ENCODE measurements at regions not wholly inside any gene's neighbourhood (a gene's known extent, or its start where the extent isn't known, plus 50 kb on each side); places are given as distances from the start of the nearest gene placed in this dataset.
A peak's percentile ranks its signal among the peaks of the same experiment; 100 is the strongest.

DNA sequence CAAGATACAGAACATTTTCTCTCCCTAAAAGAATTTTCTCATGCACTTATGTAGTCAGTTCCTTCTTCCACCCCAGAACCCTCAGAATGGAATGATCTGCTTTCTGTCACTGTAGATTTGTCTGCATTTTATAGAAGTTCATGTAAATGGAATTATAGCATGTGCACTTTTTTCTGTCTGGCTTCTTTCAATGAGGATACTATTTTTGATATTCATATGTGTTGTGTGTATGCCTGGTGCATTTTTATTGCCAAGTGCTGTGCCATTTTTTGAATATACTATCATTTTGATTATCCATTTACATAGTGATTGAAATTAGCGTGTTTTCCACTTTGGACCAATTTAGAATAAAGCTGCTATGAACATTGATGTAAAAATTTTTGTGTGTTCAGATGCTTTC lies 156.6 kb upstream of the ALCAM start:
- DNase-seq, result no peak

DNA sequence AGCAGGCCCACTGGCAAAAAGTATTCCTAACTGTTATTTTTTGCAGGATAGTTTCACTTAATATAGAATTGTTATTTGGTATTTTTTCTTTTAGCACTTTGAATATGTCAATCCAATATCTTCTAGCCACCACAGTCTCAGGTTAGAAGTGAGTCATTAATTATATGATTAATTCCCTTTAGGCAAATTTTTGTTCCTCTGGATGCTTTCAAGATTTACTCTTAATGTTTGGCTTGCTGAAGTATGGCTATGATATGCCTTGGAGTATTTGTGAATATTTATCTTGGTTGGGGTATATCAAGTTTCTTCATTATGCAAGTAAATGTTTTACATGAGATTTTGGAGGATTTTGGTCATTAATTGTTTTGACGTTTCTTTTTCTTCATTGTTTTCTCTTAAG lies 152.1 kb upstream of the ALCAM start:
- DNase-seq, result no peak

GRCh38 chr3:105222568-105223093 lies 144.1 kb upstream of the ALCAM start:
- DNase-seq, result no peak

GRCh38 chr3:105223815-105224214 lies 142.9 kb upstream of the ALCAM start:
- DNase-seq, result no peak

DNA sequence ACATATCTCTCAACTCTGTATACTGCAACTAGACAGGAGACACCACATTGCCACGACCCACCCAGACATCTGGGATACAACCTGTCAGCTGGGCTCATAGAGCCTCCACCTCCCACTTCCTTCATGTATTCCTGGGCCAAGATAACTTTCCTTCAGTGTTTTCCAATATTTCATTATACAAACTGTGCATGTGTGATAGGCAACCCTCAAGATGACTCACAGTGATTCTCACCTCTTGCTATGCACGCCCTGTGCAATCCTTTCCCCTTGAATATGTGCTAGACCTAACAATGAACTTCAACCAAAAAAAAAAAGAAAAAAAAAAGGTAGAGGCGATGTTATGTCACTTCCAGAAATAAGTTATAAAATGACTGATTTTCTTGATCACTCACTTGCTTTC lies 138.0 kb upstream of the ALCAM start:
- no peak for DNase-seq

GRCh38 chr3:105232553-105232952 lies 134.2 kb upstream of the ALCAM start:
- DNase-seq, result no peak

DNA sequence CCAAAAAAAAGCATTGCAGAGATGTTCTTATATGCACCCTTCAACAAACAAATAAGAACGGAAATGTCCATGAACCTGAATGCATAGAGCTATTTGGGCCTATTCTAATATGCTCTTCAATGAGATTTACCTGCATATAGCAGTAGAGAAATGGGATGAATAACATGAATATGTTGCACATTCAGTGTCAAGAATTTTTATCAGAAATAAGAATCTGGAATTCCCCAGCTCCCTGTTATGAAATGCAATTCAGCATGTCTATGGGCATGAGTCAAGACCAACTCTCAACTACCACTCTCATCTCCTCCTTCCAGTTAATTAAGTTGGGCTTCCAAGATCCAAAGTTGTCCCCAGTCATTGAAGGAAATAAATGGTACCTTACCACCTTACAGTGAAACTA lies 133.7 kb upstream of the ALCAM start:
- DNase-seq, result no peak

DNA sequence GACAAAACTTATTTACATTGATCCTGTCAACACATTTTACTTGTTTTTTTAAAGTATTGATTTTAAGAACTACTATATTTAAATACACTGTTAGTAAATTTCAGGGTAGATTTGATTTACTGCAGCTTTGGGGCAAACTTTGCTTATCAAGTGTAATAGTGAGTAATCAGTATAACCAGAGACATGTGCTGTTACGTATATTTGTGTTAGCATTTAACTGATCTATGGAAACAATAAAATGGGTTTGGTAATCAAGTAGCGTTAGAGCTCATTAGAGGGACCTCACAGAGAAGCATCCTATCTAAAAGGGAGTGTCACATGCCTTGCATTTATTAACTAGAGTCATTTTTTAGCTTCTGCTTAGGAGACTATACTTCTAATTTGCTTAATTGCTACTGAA lies 131.5 kb upstream of the ALCAM start:
- DNase-seq, result peak; percentile 62

- peak; percentile 81 for DNase-seq
Measured at GRCh38 chr3:105235785-105236184, 130.9 kb upstream of the ALCAM start.

DNA sequence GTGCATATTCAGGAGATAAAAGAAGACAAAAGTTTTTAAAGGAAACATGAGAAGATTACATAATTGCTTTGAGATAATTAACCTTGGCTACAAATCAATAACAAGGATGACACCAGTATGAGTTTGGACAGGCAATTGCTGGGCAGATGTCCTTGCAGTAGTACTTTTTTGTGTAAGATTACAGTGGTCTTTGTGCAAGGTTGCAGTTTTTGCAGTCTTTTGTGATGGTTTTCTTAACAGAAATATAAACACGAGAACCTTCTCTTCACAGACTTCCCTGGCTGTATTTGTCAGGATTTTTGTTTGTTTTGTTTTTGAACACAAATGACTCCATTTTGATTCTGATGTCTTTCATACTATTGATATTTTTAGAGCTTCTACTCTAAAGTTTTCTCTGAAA lies 128.3 kb upstream of the ALCAM start:
- peak; percentile 19 for DNase-seq

GRCh38 chr3:105243076-105243475 lies 123.6 kb upstream of the ALCAM start:
- DNase-seq, result no peak

GRCh38 chr3:105246536-105246935 lies 120.2 kb upstream of the ALCAM start:
- peak; percentile 51 for DNase-seq

GRCh38 chr3:105253225-105253624 lies 113.5 kb upstream of the ALCAM start:
- no peak for DNase-seq

GRCh38 chr3:105254154-105254553 lies 112.6 kb upstream of the ALCAM start:
- no peak for DNase-seq

DNA sequence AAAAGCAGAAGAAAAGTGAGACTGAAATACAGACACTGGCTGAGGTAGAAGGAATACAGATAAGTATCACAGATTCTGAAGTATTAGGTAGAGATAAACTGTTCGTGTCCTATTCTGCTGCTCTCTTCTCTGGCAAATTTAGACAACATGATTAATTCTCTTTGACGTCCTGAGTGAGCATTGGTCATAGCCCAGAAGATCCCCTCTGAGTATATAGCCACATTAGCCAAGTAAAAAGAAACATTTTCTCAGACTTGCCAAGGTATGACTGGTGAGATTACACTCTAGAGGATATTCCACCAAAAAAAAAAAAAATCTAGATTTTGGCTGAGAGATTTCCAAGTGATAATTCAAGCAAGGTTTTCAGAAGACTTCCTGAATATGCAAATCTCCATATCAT lies 111.4 kb upstream of the ALCAM start:
- no peak for DNase-seq

DNA sequence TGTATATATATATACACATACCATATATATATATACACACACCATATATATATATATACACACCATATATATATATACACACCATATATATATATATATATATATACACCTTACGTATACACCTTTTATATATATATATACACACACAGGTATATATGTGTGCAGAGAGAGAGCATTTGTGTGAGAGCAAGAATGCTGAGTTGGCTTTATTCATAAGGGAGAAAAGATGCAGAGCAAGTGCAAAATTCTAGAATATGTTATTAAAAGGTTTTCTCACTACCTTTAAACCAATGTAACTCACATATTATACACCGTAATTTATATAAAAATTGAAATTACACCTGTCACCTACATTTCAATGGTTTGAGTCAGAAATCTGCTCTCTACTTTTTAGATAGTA lies 107.2 kb upstream of the ALCAM start:
- no peak for DNase-seq

DNA sequence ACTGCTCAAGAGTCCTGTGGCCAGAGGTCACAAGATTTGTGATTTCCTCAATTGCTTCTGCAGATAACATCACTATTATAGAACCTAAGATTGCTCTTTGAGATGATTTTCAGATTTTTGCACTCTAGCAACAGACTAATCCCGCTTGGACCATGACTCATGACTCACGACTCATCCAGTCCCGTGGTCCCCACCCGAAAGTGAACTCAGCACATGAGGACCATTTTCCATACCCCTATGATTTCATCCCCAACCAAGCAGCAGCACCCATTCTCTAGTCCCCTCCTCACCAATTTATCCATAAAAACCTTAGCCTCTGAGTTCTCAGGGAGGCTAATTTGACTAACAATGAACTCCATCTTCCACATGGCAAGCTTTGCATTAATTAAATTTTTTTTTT lies 106.3 kb upstream of the ALCAM start:
- no peak for DNase-seq

DNA sequence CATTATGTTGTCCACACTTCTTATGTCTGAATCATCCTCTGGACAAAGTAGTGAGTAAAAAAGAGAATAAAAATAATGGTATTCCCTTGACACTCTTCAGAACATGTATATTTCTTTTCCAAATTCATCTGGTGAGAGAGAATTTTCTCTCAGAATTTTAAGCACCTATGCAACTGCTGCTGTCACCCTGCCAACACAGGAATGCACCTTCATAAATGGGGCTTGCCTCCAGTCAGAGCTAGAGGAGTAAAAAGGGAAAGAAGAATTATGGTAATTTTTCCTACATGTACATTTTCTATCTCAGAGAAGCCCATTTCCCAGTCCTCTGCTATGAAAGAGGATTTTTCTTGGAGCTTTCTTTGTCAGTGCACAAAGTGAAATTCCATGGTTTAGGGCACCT lies 92.2 kb upstream of the ALCAM start:
- no peak for DNase-seq

DNA sequence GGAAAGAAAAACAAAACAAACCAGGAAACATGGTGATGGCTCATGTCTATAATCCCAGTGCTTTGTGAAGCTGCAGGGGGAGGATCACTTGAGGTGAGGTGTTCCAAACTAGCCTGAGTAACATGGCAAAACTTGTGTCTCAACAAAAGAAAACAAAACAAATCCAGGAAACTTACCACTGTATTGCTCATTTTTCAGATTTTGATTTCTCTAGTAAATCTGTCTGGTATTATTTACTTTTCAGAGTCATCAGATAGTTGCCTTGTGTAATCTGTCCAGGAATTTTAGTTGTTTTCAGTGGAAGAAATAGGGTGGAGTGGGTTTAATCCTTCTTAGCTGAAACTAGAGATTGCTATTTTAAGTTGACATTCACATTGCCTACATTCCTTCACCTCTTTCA lies 91.8 kb upstream of the ALCAM start:
- no peak for DNase-seq

DNA sequence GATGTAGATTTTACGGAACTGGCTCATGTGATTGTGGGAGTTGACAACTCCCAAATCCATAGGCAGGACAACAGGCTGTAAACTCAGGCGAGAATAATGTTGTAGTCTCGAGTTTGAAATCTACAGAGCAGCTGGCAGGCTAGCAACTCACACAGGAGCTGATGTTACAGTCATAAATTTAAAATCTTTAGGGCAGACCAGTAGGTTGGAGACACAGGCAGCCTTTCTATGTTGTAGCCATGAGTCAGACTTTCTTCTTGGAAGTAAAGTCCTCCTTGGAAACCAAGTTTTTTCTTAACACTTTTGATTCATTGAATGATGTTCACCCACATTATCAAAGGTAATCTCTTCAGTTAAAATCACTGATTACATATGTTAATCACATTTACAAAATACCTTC lies 89.1 kb upstream of the ALCAM start:
- DNase-seq, result no peak

- DNase-seq, result no peak
Measured at GRCh38 chr3:105278688-105279087, 88.0 kb upstream of the ALCAM start.

- no peak for DNase-seq
Measured at GRCh38 chr3:105281989-105282388, 84.7 kb upstream of the ALCAM start.

- DNase-seq, result no peak
Measured at GRCh38 chr3:105284876-105285275, 81.8 kb upstream of the ALCAM start.

- DNase-seq, result no peak
Measured at GRCh38 chr3:105285653-105286241, 81.0 kb upstream of the ALCAM start.

GRCh38 chr3:105293441-105293840 lies 73.3 kb upstream of the ALCAM start:
- DNase-seq, result no peak

All from NCI-H82 (cell line).